ACHN (cell line): ENCODE measurements at regions not wholly inside any gene's neighbourhood (a gene's known extent, or its start where the extent isn't known, plus 50 kb on each side); places are given as distances from the start of the nearest gene placed in this dataset.
"Not testable (repeated sequence)": the region's sequence is repeated elsewhere in the genome, so short reads cannot be mapped to it uniquely, and the experiment has no call there.

Experiments
- DNase-seq: peaks from one replicate; pipeline ENCODE4 v3.0.0-alpha.2; 2015
- in situ Hi-C: cut with HindIII; loops from 2 replicates; pipeline ENCODE4 v1.10.0; 2017; ENCODE audit warnings: low sequenced_read_pairs, low pct_ligation_motif_present, low pct_unique_long_range_greater_than_20kb

DNA sequence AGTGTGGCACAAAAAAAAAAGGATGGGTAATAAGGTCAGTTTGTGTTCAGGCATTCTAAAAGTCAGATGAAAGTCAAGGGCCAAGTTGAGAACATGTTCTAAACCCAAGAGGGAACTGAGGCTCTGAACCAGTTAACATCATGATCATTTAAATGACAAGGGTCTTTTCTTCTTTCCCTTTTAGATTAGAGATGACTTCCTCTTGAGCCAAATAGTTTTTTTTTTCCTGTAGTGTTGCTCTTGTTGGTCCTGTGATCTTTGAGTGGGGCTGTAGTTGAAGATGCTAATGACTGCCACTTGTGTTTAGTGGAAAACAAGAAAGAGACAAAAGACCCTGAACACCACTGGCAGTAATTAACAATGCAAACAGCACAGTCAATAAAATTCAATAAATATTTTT is 482.7 kb upstream of the SYT4 start:
- no peak for DNase-seq
- in situ Hi-C loops = no loop called here

DNA sequence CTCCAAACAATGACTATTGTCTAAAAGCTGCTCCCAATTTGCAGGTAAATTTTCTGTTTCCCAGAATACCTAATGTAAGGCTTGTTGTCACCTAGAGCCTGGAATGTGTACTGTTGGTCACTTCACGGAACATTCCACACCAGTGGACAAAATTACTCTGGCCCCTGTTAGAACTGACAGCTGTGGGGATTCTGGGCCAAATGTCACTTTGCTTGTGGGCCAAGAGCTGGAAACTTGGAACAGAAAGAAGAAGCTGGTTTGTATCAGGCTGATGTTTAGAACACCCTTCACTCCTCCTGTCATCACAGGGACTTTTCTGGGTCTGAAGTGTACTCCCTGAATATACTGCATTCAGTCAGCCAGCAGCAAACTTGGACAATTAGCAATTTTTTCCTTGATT is 495.6 kb upstream of the SYT4 start:
- DNase-seq = no peak
- in situ Hi-C loops = no loop called here

- DNase-seq = no peak
- in situ Hi-C loops = no loop called here
Measured at GRCh38 chr18:43774497-43774896, 497.2 kb upstream of the SYT4 start.

DNA sequence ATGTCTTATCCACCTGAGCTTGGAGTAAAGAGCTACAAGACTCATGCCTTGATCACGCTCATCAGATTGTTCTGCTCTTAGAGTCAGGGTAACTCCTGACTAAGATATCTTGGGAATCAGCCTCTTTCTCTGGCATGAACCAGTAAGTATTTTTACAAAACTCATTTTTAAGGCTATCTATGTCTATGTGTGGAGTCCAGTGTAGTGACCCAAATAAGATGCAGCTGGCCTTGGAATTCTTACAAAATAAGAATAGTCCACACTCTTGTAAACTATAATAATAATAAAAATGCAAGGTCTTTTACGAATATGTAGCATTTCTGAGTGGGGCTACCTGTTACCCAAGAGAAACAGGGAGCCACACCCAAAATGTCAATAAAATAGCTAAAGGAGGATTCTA is 498.3 kb upstream of the SYT4 start:
- in situ Hi-C loops = no loop called here
- DNase-seq = no peak

GRCh38 chr18:43776997-43777396 is 499.7 kb upstream of the SYT4 start:
- in situ Hi-C loops = no loop called here
- no peak for DNase-seq

DNA sequence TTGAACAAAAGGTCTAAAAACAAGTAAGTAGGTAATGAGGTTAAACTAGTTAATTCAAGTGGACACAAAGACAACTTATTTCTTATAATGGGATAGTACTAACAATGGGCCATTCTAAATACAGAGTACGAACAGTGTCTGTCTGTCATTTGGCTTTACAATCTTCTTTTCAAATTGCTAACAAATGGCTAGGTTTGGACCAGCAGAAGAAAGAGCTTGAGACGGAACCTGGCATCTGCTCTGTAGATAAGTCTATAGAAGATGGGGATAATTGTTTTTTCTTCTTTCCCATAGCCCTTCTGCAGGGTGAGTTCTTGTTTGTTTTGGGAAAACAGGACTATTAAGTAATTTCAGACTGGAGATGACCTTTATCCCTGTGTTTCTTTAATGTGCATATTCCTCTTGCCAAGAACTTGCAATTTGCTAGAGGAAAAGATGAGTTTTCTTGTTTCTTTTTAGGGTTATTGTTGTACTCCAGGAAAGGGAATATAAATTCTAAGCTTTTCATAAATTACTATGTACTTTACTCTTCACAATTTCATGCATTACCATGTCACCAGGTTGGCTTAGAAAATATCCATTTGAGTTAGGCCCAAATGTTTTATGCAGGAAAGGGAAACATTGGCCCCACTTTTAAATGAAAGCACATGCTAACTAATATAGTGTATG is 500.5 kb upstream of the SYT4 start:
- DNase-seq = no peak
- in situ Hi-C loops = no loop called here

GRCh38 chr18:43780782-43781340 is 503.6 kb upstream of the SYT4 start:
- in situ Hi-C loops = no loop called here

GRCh38 chr18:43785158-43785557 is 507.9 kb upstream of the SYT4 start:
- no peak for DNase-seq
- in situ Hi-C loops = no loop called here

More at GRCh38 chr18:43780782-43781340, 503.6 kb upstream of the SYT4 start:
- no peak for DNase-seq

- DNase-seq = no peak
- in situ Hi-C loops = no loop called here
Measured at GRCh38 chr18:43786893-43787292, 509.6 kb upstream of the SYT4 start.

DNA sequence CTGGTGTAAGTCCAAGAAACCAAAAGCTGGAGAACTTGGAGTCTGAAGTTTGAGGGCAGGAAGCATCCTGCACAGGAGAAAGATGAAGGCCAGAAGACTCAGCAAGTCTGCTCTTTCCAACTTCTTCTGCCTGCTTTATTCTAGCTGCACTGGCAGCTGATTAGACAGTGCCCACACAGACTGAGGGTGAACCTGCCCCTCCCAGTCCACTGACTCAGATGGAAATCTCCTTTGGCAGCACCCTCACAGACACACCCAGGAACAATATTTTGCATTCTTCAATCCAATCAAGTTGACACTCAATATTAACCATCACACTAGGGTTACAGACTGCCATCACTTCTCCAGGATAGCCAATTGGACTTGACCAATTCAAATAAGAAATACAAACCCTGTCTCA is 510.4 kb upstream of the SYT4 start:
- in situ Hi-C loops, DNase-seq: not testable (repeated sequence)

- no peak for DNase-seq
- in situ Hi-C loops = no loop called here
Measured at GRCh38 chr18:43789234-43790000, 512.1 kb upstream of the SYT4 start.

GRCh38 chr18:43793910-43794309 is 516.6 kb upstream of the SYT4 start:
- no peak for DNase-seq
- in situ Hi-C loops = no loop called here

GRCh38 chr18:43794363-43794762 is 517.1 kb upstream of the SYT4 start:
- in situ Hi-C loops = no loop called here

DNA sequence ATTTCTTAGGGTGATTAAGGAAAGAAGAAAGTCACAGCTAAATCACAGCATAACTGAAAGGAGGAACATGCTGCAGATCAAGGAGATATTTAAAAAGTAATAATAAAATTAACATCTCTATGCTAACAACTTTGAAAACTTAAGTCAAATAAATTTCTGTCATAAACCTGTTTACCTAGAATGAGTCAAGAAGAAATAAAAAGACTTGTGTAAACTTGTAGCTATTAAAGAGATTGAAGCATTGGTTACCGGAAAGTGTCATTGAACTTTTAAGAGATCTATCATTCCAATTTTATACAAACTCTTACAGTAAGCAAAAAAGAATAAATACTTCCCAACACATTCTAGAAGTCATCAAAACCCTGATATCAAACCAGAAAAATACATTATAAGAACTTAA is 520.1 kb upstream of the SYT4 start:
- in situ Hi-C loops = no loop called here
- DNase-seq = no peak

More at GRCh38 chr18:43794363-43794762, 517.1 kb upstream of the SYT4 start:
- no peak for DNase-seq

GRCh38 chr18:43800584-43800983 is 523.3 kb upstream of the SYT4 start:
- in situ Hi-C loops = no loop called here
- no peak for DNase-seq

GRCh38 chr18:43805646-43806194 is 528.4 kb upstream of the SYT4 start:
- in situ Hi-C loops = no loop called here
- DNase-seq = no peak

- in situ Hi-C loops = no loop called here
- no peak for DNase-seq
Measured at GRCh38 chr18:43812627-43813026, 535.3 kb upstream of the SYT4 start.

DNA sequence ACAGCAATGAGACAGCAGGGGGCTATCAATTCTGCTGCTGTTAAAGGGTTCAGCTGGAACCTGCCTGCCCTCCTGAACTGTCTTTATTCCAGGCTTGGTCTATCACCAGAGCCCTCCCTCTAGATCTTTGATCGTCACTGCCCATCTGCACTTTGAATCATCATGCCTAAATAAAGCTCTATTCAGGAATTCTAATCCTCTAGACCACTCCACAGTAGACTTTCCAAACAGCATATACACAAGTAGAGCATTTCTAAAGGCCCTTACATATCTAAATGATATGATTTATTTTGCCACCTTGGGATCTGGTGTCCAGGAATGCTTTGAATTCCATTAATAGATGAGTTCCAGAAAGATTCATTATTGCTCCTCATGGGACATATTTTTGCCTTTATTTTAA is 542.1 kb upstream of the SYT4 start:
- DNase-seq = no peak
- in situ Hi-C loops = no loop called here

GRCh38 chr18:43819873-43820272 is 542.6 kb upstream of the SYT4 start:
- DNase-seq = no peak
- in situ Hi-C loops = no loop called here

DNA sequence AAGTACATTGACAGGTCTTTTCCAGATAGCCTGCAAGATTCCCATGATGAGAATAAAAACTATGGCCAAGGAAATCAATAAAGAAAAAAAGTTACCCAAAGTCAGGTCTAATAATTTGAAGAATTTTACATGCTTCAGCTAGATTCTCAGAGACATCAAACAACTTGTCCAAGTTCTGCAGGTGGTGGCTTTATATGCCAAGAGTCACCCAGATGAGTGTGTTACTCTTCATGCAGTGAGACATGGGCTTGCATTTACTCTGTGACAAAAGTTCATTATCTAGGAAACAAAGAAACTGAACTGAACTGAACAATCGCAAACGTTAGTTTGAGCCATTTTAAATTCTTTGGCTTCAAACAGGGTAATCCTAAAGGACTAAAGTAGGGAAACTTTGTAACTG is 548.5 kb upstream of the SYT4 start:
- in situ Hi-C loops = no loop called here
- DNase-seq = no peak
